CD14-positive monocyte (primary cell): ENCODE measurements at regions not wholly inside any gene's neighbourhood (a gene's known extent, or its start where the extent isn't known, plus 50 kb on each side); places are given as distances from the start of the nearest gene placed in this dataset.
"Not testable (repeated sequence)": the region's sequence is repeated elsewhere in the genome, so short reads cannot be mapped to it uniquely, and the experiment has no call there.

ENCODE experiments used
- DNase-seq, 3 donors: peaks; one replicate each; pipeline ENCODE4 v3.0.0-alpha.2; 2011 to 2022
- H2AFZ ChIP-seq: 2 replicates; pipeline ENCODE4 v1.6.0; 2012; ENCODE audit warnings: mild to moderate bottlenecking, low read depth, low read length, inconsistent platforms; ENCODE audit not compliant: insufficient read depth, poor library complexity, severe bottlenecking
- H3K27ac ChIP-seq, 2 donors: 1 replicate in 1 of 2; 2 replicates in 1 of 2; pipeline ENCODE4 v1.5.1; 2012 to 2013; ENCODE audit warnings: low read length in 2 of 2, control low read depth in 1 of 2, inconsistent platforms in 1 of 2, low read depth in 1 of 2, mild to moderate bottlenecking in 1 of 2
- H3K27me3 ChIP-seq, 2 donors: one replicate each; pipeline versions ENCODE4 v1.6.0 to v1.6.1; 2011 to 2013; ENCODE audit warnings: low read length in 2 of 2; ENCODE audit not compliant: control insufficient read depth in 2 of 2, insufficient read depth in 2 of 2
- H3K36me3 ChIP-seq, 2 donors: replicated peaks in 1 of 2; 1 replicate in 1 of 2; 2 replicates in 1 of 2; pipeline versions ENCODE4 v1.5.1 to v1.6.1; 2012 to 2013; ENCODE audit warnings: low read length in 2 of 2, control low read depth in 1 of 2, inconsistent platforms in 1 of 2, mild to moderate bottlenecking in 1 of 2; ENCODE audit not compliant: insufficient read depth in 2 of 2, control insufficient read depth in 1 of 2
- H3K4me1 ChIP-seq, 2 donors: 1 replicate in 1 of 2; 2 replicates in 1 of 2; pipeline versions ENCODE4 v1.5.1 to v1.6.1; 2012 to 2013; ENCODE audit warnings: low read length in 2 of 2, control low read depth in 1 of 2, inconsistent platforms in 1 of 2, mild to moderate bottlenecking in 1 of 2, moderate library complexity in 1 of 2; ENCODE audit not compliant: insufficient read depth in 2 of 2, control insufficient read depth in 1 of 2
- H3K4me2 ChIP-seq: replicated peaks from 2 replicates; pipeline ENCODE3; 2012; ENCODE audit warnings: low read length, moderate library complexity, mild to moderate bottlenecking; ENCODE audit not compliant: poor library complexity, severe bottlenecking; ENCODE audit errors: extremely low read depth
- H3K4me3 ChIP-seq, 3 experiments: fragments of 200-600 bp in 1 of 3; sonication (generic) in 1 of 3; replicated peaks in 1 of 3; 1 replicate in 2 of 3; 2 replicates in 1 of 3; pipeline ENCODE4 v1.5.1; 2011 to 2013; ENCODE audit warnings: low read length in 3 of 3, mild to moderate bottlenecking in 3 of 3, control low read depth in 2 of 3, low read depth in 2 of 3, inconsistent platforms in 1 of 3, moderate library complexity in 1 of 3
- H3K79me2 ChIP-seq: 2 replicates; pipeline ENCODE4 v1.6.0; 2012; ENCODE audit warnings: mild to moderate bottlenecking, control low read depth, inconsistent platforms, low read length, moderate library complexity; ENCODE audit not compliant: insufficient read depth
- H3K9ac ChIP-seq: 2 replicates; pipeline ENCODE4 v1.6.0; 2017; ENCODE audit warnings: low read length, mild to moderate bottlenecking; ENCODE audit not compliant: insufficient read depth, poor library complexity, severe bottlenecking
- H3K9me3 ChIP-seq, 2 donors: replicated peaks in 1 of 2; 1 replicate in 1 of 2; 2 replicates in 1 of 2; pipeline versions ENCODE4 v1.5.1 to v1.6.1; 2012 to 2013; ENCODE audit warnings: low read length in 2 of 2, control low read depth in 1 of 2; ENCODE audit not compliant: control insufficient read depth in 1 of 2, insufficient read depth in 1 of 2
- H4K20me1 ChIP-seq: 2 replicates; pipeline ENCODE4 v1.6.0; 2012; ENCODE audit warnings: mild to moderate bottlenecking, low read length, control low read depth, moderate library complexity; ENCODE audit not compliant: insufficient read depth
- H3K27ac Mint-ChIP-seq, 7 donors: one replicate each; pipeline ENCODE4 v1.8.0; 2020; ENCODE audit warnings: mild to moderate bottlenecking in 7 of 7, mixed read lengths in 7 of 7, moderate library complexity in 6 of 7, inconsistent platforms in 2 of 7
- H3K27me3 Mint-ChIP-seq, 3 donors: one replicate each; pipeline ENCODE4 v1.8.0; 2021 to 2022; ENCODE audit warnings: low read depth in 3 of 3, mild to moderate bottlenecking in 3 of 3, mixed read lengths in 3 of 3, moderate library complexity in 3 of 3, inconsistent platforms in 1 of 3
- H3K36me3 Mint-ChIP-seq, 2 donors: one replicate each; pipeline ENCODE4 v1.8.0; 2020; ENCODE audit warnings: mixed read lengths in 2 of 2, inconsistent platforms in 1 of 2, mild to moderate bottlenecking in 1 of 2
- H3K4me1 Mint-ChIP-seq: one replicate; pipeline ENCODE4 v1.8.0; 2020; ENCODE audit warnings: mild to moderate bottlenecking, mixed read lengths
- H3K4me3 Mint-ChIP-seq, 2 donors: one replicate each; pipeline ENCODE4 v1.8.0; 2020; ENCODE audit warnings: mild to moderate bottlenecking in 2 of 2, mixed read lengths in 2 of 2, moderate library complexity in 1 of 2
- H3K9me3 Mint-ChIP-seq, 7 donors: one replicate each; pipeline ENCODE4 v1.8.0; 2020 to 2022; ENCODE audit warnings: mixed read lengths in 7 of 7, mild to moderate bottlenecking in 6 of 7, moderate library complexity in 6 of 7, inconsistent platforms in 2 of 7
- WGBS: methylation state at CpG from one replicate; pipeline ENCODE4 v1.1.5; 2013; ENCODE audit warnings: missing lambda C conversion rate; ENCODE audit not compliant: insufficient coverage; 5-methylcytosine and 5-hydroxymethylcytosine counted together
- intact Hi-C, 2 donors: fragments of 100-400 bp; cut with micrococcal nuclease; formaldehyde crosslinking; loops; one replicate each; pipeline versions ENCODE4 v1.15.0 to v1.15.1; 2023
- TF ChIP-seq, protein P1 (sequence below): fragments of 200-600 bp; IDR thresholded peaks from one replicate; pipeline ENCODE4 v1.8.0; 2022; ENCODE audit warnings: antibody characterized with exemption, mild to moderate bottlenecking

DNA sequence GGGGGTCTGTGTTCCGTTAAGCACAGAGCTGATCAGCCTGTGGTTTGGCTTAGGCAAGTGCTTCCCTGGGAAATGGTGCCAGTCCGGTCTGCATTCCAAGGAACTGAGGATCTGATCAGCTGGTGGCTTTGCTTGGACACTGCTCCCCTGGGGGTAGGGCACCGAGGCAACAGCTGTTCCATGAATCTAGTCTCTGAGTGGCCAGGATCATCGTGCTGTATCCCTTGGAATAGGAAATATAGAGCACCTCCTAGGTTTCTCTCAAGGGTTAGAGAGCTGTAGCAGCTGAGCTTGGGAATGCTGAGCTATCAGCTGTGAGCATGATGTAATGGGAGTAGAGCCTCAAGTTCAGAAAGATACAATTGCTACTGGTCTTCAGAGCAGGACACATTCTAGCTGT, 863.9 kb downstream of the RAPGEF2 start:
- no peak overlapping the region for H3K27ac ChIP-seq
- no peak overlapping the region for H3K9ac ChIP-seq
- no peaks in the 10 kb centered on the region for H3K36me3 ChIP-seq
- intact Hi-C loops: no loop called here
- H3K9me3 Mint-ChIP-seq: peaks cover 0 to 8% (median 2%) of the 10 kb centered on the region in 7 donors
- TF ChIP-seq, protein P1, sequence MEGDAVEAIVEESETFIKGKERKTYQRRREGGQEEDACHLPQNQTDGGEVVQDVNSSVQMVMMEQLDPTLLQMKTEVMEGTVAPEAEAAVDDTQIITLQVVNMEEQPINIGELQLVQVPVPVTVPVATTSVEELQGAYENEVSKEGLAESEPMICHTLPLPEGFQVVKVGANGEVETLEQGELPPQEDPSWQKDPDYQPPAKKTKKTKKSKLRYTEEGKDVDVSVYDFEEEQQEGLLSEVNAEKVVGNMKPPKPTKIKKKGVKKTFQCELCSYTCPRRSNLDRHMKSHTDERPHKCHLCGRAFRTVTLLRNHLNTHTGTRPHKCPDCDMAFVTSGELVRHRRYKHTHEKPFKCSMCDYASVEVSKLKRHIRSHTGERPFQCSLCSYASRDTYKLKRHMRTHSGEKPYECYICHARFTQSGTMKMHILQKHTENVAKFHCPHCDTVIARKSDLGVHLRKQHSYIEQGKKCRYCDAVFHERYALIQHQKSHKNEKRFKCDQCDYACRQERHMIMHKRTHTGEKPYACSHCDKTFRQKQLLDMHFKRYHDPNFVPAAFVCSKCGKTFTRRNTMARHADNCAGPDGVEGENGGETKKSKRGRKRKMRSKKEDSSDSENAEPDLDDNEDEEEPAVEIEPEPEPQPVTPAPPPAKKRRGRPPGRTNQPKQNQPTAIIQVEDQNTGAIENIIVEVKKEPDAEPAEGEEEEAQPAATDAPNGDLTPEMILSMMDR: no peak
- no peaks in the 10 kb centered on the region for H3K27me3 ChIP-seq
- H3K4me1 ChIP-seq: no peaks in the 10 kb centered on the region
- H3K27me3 Mint-ChIP-seq: peaks cover 0 to 1% (median 0%) of the 10 kb centered on the region in 3 donors
- H3K4me1 Mint-ChIP-seq: no peaks in the 10 kb centered on the region
- no peaks in the 10 kb centered on the region for H3K79me2 ChIP-seq
- no peaks in the 10 kb centered on the region for H3K9me3 ChIP-seq
- H3K4me3 ChIP-seq: no peak overlapping the region
- no peak overlapping the region for H2AFZ ChIP-seq
- WGBS: 88% methylated on average over 4 of the region's 4 CpGs
- DNase-seq: no peak
- H3K27ac Mint-ChIP-seq: no peak overlapping the region
- no peaks in the 10 kb centered on the region for H4K20me1 ChIP-seq
- no peaks in the 10 kb centered on the region for H3K36me3 Mint-ChIP-seq
- H3K4me2 ChIP-seq: no peak overlapping the region
- H3K4me3 Mint-ChIP-seq: no peak overlapping the region

DNA sequence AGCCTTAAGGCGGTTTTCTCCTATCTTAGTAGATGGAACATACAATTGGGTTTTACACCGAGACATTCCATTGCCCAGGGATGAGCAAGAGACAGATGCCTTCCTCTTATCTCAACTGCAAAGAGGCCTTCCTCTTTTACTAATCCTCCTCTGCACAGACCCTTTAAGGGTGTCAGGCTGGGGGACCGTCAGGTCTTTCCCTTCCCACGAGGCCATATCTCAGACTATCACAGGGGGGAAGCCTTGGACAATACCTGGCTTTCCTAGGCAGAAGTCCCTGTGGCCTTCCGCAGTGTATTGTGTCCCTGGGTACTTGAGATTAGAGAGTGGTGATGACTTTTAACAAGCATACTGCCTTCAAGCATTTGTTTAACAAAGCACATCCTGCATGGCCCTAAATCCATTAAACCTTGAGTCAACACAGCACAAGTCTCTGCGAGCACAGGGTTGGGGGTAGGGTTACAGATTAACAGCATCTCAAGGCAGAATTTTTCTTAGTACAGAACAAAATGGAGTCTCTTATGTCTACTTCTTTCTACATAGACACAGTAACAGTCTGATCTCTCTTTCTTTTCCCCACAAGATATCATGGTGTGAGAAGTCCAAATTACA, 874.1 kb downstream of the RAPGEF2 start:
- DNase-seq, H3K4me3 ChIP-seq, H3K36me3 Mint-ChIP-seq, H3K27ac Mint-ChIP-seq, H3K36me3 ChIP-seq, H3K4me3 Mint-ChIP-seq, H3K4me1 ChIP-seq, H3K27me3 ChIP-seq, H3K4me2 ChIP-seq, H3K79me2 ChIP-seq, H4K20me1 ChIP-seq, H3K9me3 ChIP-seq, H2AFZ ChIP-seq, H3K27me3 Mint-ChIP-seq, intact Hi-C loops, H3K27ac ChIP-seq, H3K9ac ChIP-seq, H3K4me1 Mint-ChIP-seq, H3K9me3 Mint-ChIP-seq: not testable (repeated sequence)
- no CpG with 5 or more reads among the region's 6 CpGs for WGBS
